ENCODE measurements at regions not wholly inside any gene's neighbourhood (a gene's known extent, or its start where the extent isn't known, plus 50 kb on each side); places are given as distances from the start of the nearest gene placed in this dataset.
"Not testable (repeated sequence)": the region's sequence is repeated elsewhere in the genome, so short reads cannot be mapped to it uniquely, and the experiment has no call there.

- not testable (repeated sequence) for TF ChIP-seq CTCF (IDR thresholded peaks at IDR 0.05); ZFX (IDR thresholded peaks at IDR 0.05; ENCODE audit: borderline replicate concordance)
Observed at GRCh38 chr6:18545142-18545541, 158.0 kb downstream of the RNF144B start.
